HG03108 (cell line): ENCODE measurements at regions not wholly inside any gene's neighbourhood (a gene's known extent, or its start where the extent isn't known, plus 50 kb on each side); places are given as distances from the start of the nearest gene placed in this dataset.

Experiments used
- ATAC-seq: cut with Tn5 transposase; IDR thresholded peaks from one replicate; pipeline ENCODE4 v1.9.1; 2021; ENCODE audit warnings: moderate library complexity; ENCODE audit not compliant: unreplicated experiment

DNA sequence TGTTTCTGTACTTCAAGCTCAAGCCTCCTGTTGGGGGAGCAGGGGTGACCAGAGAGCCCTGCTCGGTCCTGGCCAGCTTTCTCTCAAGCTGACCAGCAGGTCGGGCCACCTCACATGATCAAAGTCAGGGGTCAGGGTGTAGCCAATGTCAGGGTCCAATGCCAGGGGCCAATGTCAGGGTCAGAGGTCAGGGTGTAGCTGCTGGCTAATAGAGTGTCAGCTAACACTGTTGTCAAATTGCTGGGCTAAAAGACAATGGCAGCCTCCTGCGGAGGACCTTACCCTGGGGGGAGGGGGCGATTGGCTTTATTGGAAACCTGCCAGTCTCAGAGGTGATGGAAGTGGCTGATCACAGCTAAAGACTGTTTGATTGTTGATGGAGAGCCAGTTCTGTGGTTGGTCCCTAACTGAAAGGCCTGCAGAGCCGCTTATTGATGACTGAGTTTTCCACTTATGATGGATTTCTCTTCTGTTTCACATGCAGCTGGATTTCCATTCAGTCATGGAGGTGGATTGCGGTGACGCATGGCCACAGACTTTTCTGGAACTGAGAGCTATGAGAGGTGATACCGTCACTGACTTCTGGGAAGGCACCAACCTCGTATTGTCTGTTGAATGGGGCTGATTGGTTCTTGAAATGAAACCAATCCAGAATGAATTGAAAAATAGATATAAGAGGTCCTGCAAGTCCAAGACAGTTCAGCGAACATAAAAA is 97.4 kb upstream of the ZFHX3 start:
- ATAC-seq: no peak

DNA sequence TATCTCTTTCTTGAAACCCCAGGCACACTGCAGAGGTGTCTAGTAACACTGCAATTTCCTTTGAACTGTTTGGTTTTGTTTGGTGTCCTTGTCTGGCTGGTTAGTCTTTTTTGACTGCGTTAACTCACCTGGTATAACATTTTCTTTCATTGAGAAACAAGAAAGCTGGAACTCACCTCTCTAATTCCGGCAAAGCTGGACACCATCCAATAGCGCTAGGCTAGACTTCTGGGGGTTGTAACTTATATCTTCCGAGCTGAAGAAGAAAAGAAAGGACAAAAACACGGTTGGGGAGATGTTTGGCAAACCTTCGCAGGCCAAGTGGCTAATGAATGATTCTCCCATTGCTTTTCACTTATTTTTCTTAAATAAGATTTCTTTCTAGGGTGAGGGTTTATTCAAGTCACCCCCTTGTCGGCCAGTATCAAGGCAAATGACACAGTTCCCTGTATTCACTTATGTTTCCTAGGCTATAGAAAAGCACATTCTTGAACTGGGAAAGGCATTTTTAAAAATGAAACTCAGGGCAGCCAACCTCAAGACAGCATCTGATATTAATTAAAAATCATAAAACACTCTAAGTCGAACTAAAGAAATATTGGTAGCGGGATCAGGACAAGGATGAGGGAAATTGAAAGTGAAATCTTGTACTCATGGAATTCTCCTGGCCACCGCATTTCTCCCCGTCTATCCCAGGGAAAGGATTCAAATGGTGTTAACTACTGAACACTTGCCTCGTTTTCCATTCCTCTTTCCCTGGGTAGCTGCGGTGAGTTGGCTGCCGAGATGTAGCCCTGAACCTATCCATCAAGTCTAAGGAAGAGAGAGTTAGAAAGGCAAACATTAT is 95.9 kb upstream of the ZFHX3 start:
- ATAC-seq: no peak

DNA sequence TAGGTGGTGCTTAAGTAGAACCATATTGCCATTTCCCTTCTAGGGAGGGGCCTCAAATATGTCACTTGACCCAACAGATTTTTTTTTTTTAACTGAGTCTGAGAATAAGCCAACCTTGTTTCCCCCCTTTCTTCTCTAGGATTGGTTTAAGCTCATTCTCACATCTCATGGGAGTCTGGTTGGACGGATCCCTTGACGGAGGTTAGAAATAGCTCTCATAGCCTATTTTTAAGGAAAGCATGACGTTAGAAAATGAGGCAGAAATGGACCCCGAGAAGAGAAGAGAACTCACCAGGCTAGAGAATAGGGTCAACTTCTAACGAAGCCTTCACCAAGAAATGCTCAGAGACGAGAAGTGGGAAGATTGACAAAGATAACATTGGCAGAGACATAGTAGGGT is 95.1 kb upstream of the ZFHX3 start:
- ATAC-seq: no peak

DNA sequence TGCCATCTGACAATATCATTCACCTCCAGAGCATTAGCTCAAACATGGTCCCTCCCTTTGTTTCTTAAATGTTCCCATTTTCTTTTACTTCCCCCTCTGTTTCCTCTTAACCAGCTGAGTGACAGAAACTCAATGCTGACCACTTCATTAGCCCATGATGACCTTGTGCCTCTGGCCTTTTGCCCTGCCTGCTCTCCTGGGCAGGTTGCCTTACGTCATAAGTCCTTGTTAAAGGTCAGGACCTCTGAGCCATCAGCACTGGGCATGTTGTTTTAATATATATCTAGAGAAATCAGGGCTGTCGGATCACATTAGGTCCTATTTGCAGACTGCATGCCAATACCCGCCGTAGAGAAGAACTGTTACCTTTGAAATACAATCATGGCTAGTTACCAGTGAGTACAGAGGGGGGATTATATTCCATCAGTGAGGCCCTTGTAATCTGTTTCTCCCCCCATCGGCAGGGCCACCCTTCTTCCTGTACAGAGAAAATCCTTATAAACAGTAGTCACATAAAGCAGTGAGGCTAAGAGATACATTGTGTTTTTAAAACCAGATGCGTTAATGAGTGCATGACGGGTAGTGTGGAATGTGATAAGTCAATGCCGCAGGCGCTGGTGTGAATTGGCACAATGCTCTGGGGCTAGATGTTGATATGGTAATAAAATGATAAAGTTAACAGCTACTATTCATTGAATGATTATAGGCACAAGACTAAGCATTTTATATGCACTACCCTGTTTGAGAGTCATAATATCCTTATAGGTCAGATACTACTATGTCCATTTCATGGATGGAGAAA is 94.3 kb upstream of the ZFHX3 start:
- ATAC-seq: no peak

DNA sequence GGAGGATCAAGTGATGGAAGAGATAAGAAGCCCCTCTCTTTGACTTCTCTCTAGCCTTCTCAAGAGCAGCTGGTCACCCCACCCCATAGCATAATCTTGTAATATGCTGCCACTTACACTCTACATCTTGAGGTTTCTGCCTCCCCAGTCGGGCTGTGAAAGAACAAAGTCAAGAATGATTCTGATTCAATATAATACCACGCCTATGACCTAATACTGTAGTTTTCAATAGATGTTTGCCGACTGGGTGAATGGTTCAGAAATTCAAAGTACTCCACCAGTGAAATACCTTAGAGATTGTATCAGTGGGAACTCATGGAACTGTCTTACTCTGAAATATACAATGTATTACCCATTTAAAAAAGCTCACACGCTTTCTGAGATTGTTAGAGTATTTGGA is 93.0 kb upstream of the ZFHX3 start:
- ATAC-seq: no peak

DNA sequence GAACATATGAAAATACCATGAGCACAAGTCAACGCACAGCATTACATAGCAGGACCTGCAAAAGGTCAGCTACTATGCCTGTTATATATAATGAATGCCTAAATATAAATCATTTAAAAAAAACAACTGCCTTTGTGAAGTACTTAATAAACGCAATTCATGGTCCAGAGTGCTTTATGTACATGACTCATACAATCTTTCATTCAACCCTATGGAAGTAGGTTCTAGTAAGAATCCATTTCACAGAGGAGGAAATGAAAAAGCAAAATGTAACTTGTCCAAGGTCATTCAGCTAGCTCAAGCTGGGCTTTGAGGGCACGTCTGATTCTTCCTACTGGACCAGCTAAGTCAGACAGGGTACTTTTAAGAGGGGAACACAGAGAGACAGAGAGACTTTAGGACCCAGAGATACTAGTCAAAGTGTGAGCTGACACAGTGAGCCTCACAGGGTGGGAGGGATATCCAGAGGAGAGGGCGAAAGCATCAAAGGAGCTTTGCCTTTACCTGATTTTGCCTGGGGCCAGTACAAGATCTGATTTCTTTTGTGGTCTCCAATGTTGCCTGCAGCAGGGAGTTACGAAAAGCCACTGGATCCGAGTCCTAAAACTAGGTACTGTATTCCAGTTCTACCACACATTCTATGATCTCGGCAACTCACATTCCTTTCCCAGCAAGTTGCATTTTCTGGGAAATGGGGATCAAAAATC is 83.4 kb upstream of the ZFHX3 start:
- no peak for ATAC-seq

DNA sequence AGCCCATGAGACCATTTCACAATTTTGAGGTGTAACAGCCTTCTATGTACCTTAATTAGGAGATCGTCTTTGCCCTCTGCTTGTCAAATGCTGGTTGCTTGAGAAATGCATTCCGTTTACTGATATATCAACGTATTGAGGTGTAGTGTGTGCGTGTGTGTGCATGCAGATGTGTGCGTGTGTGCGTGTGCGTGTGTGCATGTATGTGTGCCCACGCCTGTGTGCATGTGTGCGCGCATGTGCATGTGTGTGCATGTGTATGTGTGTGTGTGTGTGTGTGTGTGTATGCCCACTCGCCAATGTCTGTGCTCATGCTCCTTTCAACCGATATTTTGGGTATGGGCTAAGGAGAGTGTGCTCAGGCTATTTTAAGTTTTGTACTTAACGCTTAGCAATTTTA is 81.5 kb upstream of the ZFHX3 start:
- no peak for ATAC-seq

DNA sequence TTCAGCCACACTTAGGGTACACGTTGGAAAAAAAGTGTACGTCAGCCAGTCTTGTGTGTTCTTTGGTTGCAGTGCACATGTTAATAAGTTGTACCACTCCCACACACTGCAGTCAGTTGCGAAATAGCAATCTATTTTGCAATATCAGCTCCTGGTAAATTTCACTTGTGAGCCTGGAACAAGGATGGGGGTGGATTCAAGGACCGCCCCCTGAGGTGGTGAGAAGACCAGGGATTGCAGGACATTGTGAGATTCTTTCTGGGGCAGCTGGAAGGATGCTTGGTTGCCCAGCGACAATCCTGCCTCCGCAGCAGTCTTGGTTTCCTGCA is 78.6 kb upstream of the ZFHX3 start:
- no peak for ATAC-seq

DNA sequence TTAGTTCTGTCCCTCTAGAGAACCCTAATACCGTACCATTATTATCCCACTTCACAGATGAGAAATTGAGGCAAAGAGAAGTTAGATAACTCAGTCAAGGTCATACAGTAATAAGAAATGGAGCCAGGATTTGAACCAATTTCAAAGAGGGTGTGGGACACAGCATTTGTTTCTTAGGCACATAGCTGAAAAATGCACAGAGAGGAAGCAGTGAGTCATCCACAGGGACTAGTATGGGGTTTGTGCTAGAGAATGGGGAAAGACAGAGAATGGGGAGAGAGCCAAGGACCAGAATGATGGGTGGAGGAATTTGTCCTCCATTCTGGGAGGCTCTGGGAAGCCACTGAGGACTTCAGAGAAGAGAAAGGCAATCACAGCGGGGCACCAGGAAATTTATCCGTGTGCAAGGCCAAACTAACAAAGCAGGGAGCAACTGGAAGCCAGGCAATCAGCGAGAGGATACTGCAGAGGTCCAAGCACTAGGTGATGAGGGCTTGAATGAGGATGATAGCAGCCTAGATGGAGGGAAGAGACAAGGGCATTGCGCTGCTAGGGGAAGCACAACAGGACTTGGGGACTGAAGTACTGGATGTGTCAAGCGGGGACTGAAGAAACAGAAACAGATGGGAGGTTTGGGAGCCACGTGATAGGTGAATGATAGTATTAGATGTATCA is 78.1 kb upstream of the ZFHX3 start:
- no peak for ATAC-seq

DNA sequence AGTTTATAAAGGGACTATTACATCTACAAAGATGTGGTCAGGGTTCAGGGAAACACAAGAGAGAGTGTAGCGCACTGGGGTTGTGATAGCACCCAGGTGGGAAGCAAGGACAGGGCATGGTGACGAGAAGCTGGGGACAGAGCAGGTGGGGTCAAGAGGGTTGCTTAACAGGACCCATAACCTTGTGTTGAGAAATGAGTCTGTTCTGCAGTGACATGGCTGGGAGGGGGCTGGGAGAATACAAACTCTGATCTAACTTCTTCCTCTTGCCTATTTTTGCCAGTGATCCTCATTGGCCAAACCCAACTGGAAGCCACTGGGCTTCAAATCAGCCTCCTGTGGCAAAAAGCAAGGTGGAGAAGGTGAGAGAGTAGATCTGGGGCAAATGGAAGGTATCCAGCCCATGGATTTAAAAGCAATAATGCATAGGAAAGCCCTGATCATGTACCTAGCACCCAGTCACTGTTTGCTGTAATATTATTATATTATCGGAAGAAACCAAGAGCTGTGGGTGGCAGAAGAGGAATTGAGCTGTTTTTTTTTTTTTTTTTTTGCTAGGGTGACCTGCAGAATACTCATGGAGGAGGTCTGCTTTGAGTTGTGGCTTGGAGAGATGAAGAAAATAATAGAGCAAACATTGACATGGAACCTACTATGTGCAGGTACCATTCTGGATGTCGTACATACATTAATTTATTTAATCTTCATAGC is 76.9 kb upstream of the ZFHX3 start:
- no peak for ATAC-seq

DNA sequence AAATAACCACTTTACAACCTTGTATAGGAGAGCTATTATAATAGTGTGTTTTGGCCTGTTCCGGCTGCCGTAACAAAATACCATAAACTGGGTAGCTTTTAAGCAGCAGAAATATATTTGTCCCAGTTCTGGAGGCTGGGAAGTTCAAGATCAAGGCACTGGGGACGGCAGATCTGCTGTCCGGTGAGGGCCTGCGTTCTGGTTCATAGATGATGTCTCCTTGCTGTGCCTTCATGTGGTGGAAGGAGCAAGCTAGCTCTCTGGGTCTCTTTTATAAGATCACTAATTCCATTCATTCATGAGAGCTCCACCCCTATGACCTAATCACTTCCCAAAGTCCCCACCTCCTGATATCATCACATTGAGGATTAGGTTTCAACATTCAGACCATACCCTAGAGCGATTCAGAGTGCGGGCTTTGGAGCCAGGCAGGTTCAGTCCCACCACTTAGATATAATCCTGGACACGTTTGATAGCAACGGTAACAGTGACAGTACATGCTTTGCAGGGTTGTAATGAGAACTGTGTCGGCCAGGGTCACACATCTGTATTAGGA is 76.2 kb upstream of the ZFHX3 start:
- ATAC-seq: no peak

DNA sequence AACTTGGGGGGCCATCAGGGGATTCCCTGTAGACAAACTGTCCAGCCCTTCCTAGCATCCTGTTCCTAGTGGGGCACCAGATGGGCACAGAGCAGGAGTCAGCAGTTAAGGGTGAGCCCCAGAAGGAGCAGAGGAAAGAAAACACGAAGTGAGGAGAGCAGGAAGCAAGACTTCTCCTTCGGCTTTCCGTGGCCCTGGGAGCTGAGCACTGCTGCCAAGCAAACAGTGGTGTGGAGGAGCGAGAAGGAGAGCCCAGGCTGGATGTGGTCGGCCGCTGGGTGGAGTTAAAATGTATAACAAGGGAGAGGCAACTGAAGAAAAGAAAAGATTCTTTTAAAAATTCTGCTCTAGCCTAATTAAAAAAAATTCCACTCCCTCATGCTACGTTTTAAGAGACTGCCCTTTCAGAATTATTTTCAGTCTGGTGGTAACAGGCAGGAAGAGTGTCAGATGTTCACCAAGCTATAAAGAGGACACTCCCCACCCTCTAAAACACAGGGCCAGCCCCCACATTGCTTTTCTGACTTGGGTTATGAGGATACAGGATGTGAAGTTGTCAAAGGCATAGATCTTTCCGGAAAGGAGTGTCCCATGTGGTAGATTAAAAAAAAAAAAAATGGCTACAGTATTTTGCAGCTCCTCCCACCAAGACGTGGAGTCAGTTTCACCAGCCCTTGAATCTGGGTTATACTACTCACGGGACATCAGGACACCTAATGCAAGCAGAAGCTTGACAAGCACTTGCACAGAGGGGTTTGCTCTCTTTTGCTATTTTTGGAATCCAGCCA is 74.9 kb upstream of the ZFHX3 start:
- no peak for ATAC-seq

DNA sequence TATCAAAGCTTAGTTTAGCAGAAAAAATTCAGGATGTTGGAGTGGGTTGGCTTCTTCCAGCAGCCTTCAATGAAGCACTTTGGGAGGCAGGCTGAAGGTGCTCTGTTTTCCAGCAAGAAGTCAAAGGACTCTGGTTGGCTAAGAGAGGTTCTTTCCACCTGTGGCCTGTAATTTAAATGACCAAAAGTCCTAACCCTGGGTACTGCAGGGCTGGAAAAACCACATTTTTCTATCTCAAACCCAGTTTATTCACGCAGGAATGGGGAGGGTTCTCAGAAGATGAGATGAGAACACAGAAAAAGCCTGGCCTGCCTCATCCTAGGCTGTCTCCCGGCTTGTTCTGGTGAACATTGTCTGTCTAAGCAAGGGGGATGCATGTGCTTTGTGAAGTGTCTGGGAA is 68.6 kb upstream of the ZFHX3 start:
- ATAC-seq: no peak

DNA sequence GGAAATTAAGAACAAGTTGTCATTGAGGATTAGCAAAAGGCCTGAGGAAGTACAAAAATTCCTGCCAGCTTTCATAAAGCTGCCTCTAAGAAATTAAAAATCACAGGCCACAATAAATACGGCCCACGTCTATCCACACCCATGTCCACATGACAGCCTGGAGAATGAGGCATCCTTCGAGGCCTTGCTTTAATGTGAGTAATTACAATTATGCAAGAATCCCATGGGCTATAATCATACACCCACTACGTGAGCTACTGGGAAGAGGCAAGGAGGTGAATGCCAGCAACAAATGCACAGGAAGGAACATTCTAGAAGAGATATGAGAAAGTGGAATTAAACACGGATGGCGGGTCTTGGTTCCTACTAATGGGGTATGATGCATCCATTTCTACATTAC is 65.4 kb upstream of the ZFHX3 start:
- ATAC-seq: no peak

DNA sequence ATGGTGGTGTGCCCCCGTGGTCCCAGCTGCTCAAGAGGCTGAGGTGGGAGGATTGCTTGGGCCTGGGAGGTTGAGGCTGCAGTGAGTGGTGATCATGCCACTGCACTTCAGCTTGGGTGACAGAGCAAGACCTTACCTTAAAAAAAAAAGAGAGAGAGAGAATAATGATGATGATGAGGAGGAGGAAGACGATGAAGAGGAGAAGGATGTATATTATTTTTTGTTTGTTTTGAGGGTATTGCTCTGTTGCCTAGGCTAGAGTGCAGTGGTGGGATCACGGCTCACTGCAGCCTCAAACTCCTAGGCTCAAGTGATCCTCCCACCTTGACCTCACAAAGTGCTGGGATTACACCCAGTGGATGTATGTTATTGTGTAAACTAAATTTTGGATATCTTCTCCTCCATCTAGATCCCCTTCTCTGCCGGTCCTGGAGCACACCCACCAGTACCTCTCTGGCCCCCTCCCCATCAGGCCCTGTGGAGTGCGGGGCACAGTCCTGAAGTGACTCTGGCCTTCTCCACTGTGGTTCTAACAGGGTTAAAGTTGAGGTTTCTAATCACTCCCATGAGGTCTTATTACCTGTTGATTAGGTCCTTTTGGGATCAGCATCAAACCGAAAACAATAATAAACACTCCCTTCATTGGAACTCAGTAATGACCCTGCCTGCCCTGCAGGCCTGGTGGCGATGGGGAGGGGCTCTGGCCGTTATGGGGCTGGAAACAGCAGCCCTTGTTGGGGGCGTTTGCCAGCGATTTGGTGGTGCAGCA is 60.5 kb upstream of the ZFHX3 start:
- no peak for ATAC-seq

DNA sequence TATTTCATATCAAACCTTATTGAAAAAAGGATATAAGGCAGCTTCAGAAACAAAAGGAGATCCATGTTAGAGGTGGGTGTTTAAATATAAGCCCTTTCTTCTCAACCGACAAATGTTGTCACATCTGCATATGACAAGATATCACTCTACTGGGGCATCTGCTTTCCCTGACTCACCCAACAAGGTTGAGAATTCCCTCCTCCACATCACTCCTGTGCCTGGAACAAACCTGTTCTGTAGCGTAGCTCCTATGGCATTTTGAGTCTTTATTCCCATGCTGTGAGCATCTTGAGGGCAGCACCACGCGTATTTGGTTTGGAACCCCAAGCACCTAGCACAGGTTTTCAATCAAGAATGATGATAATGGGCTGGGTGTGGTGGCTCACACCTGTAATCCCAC is 59.4 kb upstream of the ZFHX3 start:
- no peak for ATAC-seq

DNA sequence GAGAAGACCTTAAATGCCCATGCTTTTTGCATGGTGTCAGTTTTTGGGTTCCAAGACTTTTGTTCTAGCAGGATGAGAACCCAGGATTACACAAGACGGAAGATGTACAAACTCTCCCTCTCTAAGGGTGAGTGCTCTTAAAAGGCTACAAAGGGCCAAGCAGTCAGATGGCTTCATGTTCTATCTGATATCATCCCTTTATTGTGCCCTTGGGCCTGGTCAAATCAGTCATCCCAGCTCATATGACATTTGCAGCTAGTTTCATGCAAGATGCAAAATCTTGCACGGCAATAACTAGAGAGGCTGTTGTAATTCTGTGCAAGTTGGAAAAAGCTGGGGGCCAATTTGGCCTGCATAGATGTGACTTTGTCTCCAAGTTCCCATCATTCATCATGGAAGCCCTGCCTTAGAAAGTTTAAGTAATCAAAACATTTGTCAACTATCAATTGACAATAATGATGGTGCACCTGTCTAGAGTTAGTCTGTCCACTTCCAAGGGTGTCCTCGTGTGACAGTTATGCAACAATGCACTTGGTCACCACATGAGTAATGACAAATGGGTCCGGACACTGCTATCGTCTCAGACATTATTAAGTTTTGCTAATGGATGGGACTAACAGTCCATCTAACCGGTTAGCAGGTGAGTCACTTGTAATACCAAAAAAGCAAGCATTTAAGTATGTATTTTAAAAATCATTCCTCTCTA is 58.6 kb upstream of the ZFHX3 start:
- ATAC-seq: no peak

DNA sequence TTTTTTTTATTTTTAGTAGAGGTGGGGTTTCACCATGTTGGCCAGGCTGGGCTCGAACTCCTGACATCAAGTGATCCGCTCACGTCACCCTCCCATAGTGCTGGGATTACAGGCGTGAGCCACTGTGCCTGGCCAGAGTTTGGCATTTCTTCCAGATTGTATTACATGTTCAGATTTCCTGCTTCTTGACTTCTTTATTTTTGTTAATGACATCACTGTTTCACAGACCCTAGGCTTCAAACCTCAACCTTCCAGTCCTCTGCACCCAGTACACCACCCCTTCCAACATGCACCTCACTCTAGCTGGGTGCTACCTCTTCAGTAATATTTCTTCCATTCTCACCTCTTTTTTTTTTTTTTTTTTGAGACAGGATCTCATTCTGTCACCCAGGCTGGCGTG is 53.6 kb upstream of the ZFHX3 start:
- ATAC-seq: no peak
